ENCODE measurements at regions not wholly inside any gene's neighbourhood (a gene's known extent, or its start where the extent isn't known, plus 50 kb on each side); places are given as distances from the start of the nearest gene placed in this dataset.

- no peak for DNase-seq (ENCODE audit: low read depth)
Measured at GRCh38 chr13:95447814-95448213, 104.7 kb upstream of the CLDN10 start.

GRCh38 chr13:95451656-95452055 is 100.9 kb upstream of the CLDN10 start:
- no peak for DNase-seq (ENCODE audit: low read depth)

- no peak for DNase-seq (ENCODE audit: low read depth)
Measured at GRCh38 chr13:95452375-95452774, 100.1 kb upstream of the CLDN10 start.

- no peak for DNase-seq (ENCODE audit: low read depth)
Measured at GRCh38 chr13:95455782-95456181, 96.7 kb upstream of the CLDN10 start.

- DNase-seq (ENCODE audit: low read depth) = no peak
Measured at GRCh38 chr13:95456815-95457214, 95.7 kb upstream of the CLDN10 start.

- no peak for DNase-seq (ENCODE audit: low read depth)
Measured at GRCh38 chr13:95457294-95457693, 95.2 kb upstream of the CLDN10 start.

- no peak for DNase-seq (ENCODE audit: low read depth)
Measured at GRCh38 chr13:95462801-95463200, 89.7 kb upstream of the CLDN10 start.

- DNase-seq (ENCODE audit: low read depth) = no peak
Measured at GRCh38 chr13:95463531-95463930, 89.0 kb upstream of the CLDN10 start.

- DNase-seq (ENCODE audit: low read depth) = no peak
Measured at GRCh38 chr13:95470574-95471366, 81.8 kb upstream of the CLDN10 start.

GRCh38 chr13:95471960-95472359 is 80.6 kb upstream of the CLDN10 start:
- DNase-seq (ENCODE audit: low read depth) = no peak

- no peak for DNase-seq (ENCODE audit: low read depth)
Measured at GRCh38 chr13:95474992-95475391, 77.5 kb upstream of the CLDN10 start.

- DNase-seq (ENCODE audit: low read depth) = no peak
Measured at GRCh38 chr13:95477187-95477586, 75.3 kb upstream of the CLDN10 start.

GRCh38 chr13:95479731-95480130 is 72.8 kb upstream of the CLDN10 start:
- no peak for DNase-seq (ENCODE audit: low read depth)

- no peak for DNase-seq (ENCODE audit: low read depth)
Measured at GRCh38 chr13:95480131-95480545, 72.4 kb upstream of the CLDN10 start.

- DNase-seq (ENCODE audit: low read depth) = no peak
Measured at GRCh38 chr13:95480791-95481780, 71.4 kb upstream of the CLDN10 start.

GRCh38 chr13:95484052-95484451 is 68.5 kb upstream of the CLDN10 start:
- no peak for DNase-seq (ENCODE audit: low read depth)

GRCh38 chr13:95485045-95485517 is 67.4 kb upstream of the CLDN10 start:
- no peak for DNase-seq (ENCODE audit: low read depth)

GRCh38 chr13:95485518-95486144 is 66.9 kb upstream of the CLDN10 start:
- DNase-seq (ENCODE audit: low read depth) = no peak

- DNase-seq (ENCODE audit: low read depth) = no peak
Measured at GRCh38 chr13:95492044-95492801, 60.3 kb upstream of the CLDN10 start.

- DNase-seq (ENCODE audit: low read depth) = no peak
Measured at GRCh38 chr13:95494082-95494681, 58.3 kb upstream of the CLDN10 start.

- no peak for DNase-seq (ENCODE audit: low read depth)
Measured at GRCh38 chr13:95496485-95496884, 56.0 kb upstream of the CLDN10 start.

Data from stimulated activated CD8-positive, alpha-beta memory T cell treated with anti-CD3 and anti-CD28 coated beads, Interleukin-4, amount 100 ng/mL, for 24 hours (primary cell).